ENCODE measurements at regions not wholly inside any gene's neighbourhood (a gene's known extent, or its start where the extent isn't known, plus 50 kb on each side); places are given as distances from the start of the nearest gene placed in this dataset.

GRCh38 chr2:234643407-234643806 lies 146.5 kb upstream of the ARL4C start:
- TF ChIP-seq, protein P1, sequence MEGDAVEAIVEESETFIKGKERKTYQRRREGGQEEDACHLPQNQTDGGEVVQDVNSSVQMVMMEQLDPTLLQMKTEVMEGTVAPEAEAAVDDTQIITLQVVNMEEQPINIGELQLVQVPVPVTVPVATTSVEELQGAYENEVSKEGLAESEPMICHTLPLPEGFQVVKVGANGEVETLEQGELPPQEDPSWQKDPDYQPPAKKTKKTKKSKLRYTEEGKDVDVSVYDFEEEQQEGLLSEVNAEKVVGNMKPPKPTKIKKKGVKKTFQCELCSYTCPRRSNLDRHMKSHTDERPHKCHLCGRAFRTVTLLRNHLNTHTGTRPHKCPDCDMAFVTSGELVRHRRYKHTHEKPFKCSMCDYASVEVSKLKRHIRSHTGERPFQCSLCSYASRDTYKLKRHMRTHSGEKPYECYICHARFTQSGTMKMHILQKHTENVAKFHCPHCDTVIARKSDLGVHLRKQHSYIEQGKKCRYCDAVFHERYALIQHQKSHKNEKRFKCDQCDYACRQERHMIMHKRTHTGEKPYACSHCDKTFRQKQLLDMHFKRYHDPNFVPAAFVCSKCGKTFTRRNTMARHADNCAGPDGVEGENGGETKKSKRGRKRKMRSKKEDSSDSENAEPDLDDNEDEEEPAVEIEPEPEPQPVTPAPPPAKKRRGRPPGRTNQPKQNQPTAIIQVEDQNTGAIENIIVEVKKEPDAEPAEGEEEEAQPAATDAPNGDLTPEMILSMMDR (optimal IDR thresholded peaks at IDR 0.05 in 1 of 3, IDR thresholded peaks at IDR 0.05 in 1 of 3, conservative IDR thresholded peaks at IDR 0.05 in 1 of 3; ENCODE audit: extremely low read depth in 1 of 3, insufficient read depth in 2 of 3, low read length in 3 of 3), result no peak
- no peak for TF ChIP-seq EZH2 (IDR thresholded peaks at IDR 0.05; ENCODE audit: low read length)

All from keratinocyte (primary cell).